ENCODE measurements at regions not wholly inside any gene's neighbourhood (a gene's known extent, or its start where the extent isn't known, plus 50 kb on each side); places are given as distances from the start of the nearest gene placed in this dataset.

DNA sequence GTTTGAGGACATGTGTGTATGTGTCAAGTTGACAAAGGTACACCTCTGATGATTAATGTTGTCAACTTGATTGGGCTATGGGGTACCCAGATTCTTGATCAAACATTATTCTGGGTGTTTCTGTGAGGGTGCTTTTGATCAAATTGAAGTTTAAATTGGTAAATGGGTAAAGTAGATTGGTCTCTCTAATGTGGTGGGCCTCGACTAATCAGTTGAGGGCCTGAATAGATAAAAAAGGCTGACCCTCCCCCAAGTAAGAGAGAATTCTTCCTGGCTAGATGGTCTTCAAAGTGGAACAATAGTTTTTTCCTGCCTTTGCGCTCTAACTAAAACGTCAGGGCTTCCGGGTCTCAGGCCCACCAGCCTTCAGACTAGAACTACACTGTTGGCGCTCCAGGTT is 309.9 kb upstream of the MGMT start:
- POLR2A ChIA-PET (ENCODE audit: unreplicated experiment): no interaction called here
- Histone ChIP-seq H3K36me3 (ENCODE audit: low read depth, low read length) (no peaks in the 10 kb centered on the region), H3K27ac (ENCODE audit: low read length) (no peak overlapping the region), H3K27me3 (ENCODE audit: low read length) (no peaks in the 10 kb centered on the region), H2AFZ (ENCODE audit: low read length) (no peak overlapping the region), H3K4me2 (ENCODE audit: low read length) (no peak overlapping the region), H3K4me1 (ENCODE audit: insufficient read depth, low read length) (no peaks in the 10 kb centered on the region), H4K20me1 (ENCODE audit: low read length) (no peaks in the 10 kb centered on the region), H3F3A (ENCODE audit: low read length, unreplicated experiment) (no peaks in the 10 kb centered on the region), H3K9me3 (ENCODE audit: low read length) (no peaks in the 10 kb centered on the region), H3K4me3 (ENCODE audit: low read length) (no peak overlapping the region), H3K9ac (ENCODE audit: low read length) (no peak overlapping the region), H3K79me2 (ENCODE audit: low read length) (no peaks in the 10 kb centered on the region), H3K9me2 (replicated peaks; ENCODE audit: low read length) (no peaks in the 10 kb centered on the region)
- CTCF ChIA-PET: no interaction called here
- no peak for ATAC-seq
- BruUV-seq (replicated peaks): no TSS peak
- TF ChIP-seq EZH2phosphoT487 (IDR thresholded peaks at IDR 0.05; ENCODE audit: borderline replicate concordance, low read length): no peak
- TF ChIP-seq, protein P1, sequence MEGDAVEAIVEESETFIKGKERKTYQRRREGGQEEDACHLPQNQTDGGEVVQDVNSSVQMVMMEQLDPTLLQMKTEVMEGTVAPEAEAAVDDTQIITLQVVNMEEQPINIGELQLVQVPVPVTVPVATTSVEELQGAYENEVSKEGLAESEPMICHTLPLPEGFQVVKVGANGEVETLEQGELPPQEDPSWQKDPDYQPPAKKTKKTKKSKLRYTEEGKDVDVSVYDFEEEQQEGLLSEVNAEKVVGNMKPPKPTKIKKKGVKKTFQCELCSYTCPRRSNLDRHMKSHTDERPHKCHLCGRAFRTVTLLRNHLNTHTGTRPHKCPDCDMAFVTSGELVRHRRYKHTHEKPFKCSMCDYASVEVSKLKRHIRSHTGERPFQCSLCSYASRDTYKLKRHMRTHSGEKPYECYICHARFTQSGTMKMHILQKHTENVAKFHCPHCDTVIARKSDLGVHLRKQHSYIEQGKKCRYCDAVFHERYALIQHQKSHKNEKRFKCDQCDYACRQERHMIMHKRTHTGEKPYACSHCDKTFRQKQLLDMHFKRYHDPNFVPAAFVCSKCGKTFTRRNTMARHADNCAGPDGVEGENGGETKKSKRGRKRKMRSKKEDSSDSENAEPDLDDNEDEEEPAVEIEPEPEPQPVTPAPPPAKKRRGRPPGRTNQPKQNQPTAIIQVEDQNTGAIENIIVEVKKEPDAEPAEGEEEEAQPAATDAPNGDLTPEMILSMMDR (conservative IDR thresholded peaks at IDR 0.05; ENCODE audit: low read depth, low read length): no peak
- TF ChIP-seq EZH2 (IDR thresholded peaks at IDR 0.05; ENCODE audit: low read length, unreplicated experiment): no peak
- no peak for DNase-seq
- intact Hi-C loops (cut with micrococcal nuclease): no loop called here

- Histone ChIP-seq H3K36me3 (ENCODE audit: low read depth, low read length) (no peaks in the 10 kb centered on the region), H3K9me3 (ENCODE audit: low read length) (no peaks in the 10 kb centered on the region), H3K79me2 (ENCODE audit: low read length) (no peaks in the 10 kb centered on the region), H3K4me2 (ENCODE audit: low read length) (no peak overlapping the region), H3F3A (ENCODE audit: low read length, unreplicated experiment) (no peaks in the 10 kb centered on the region), H3K27ac (ENCODE audit: low read length) (no peak overlapping the region), H3K4me3 (ENCODE audit: low read length) (no peak overlapping the region), H3K4me1 (ENCODE audit: insufficient read depth, low read length) (no peaks in the 10 kb centered on the region), H2AFZ (ENCODE audit: low read length) (no peak overlapping the region), H3K27me3 (ENCODE audit: low read length) (no peaks in the 10 kb centered on the region; the same call in 1 of the 2 replicates), H3K9me2 (replicated peaks; ENCODE audit: low read length) (no peaks in the 10 kb centered on the region), H4K20me1 (ENCODE audit: low read length) (no peaks in the 10 kb centered on the region), H3K9ac (ENCODE audit: low read length) (no peak overlapping the region)
- TF ChIP-seq EZH2 (IDR thresholded peaks at IDR 0.05; ENCODE audit: low read length, unreplicated experiment): no peak
- TF ChIP-seq EZH2phosphoT487 (IDR thresholded peaks at IDR 0.05; ENCODE audit: borderline replicate concordance, low read length): no peak
- TF ChIP-seq, protein P1 (conservative IDR thresholded peaks at IDR 0.05; ENCODE audit: low read depth, low read length): no peak
- ATAC-seq (no peak), DNase-seq (peak; percentile 12)
- POLR2A ChIA-PET (ENCODE audit: unreplicated experiment): no interaction called here
- intact Hi-C loops (cut with micrococcal nuclease): no loop called here
- no TSS peak for BruUV-seq (replicated peaks)
- CTCF ChIA-PET: no interaction called here
These were observed 305.9 kb upstream of the MGMT start for GRCh38 chr10:129161150-129161549.

GRCh38 chr10:129163531-129163930 is 303.5 kb upstream of the MGMT start:
- Histone ChIP-seq H3K4me1 (ENCODE audit: insufficient read depth, low read length) (no peaks in the 10 kb centered on the region), H3K9me2 (replicated peaks; ENCODE audit: low read length) (no peaks in the 10 kb centered on the region)

More at GRCh38 chr10:129163531-129163930, 303.5 kb upstream of the MGMT start:
- Histone ChIP-seq H3K9ac (ENCODE audit: low read length) (no peak overlapping the region), H3K27me3 (ENCODE audit: low read length) (no peaks in the 10 kb centered on the region; the same call in 1 of the 2 replicates), H3K36me3 (ENCODE audit: low read depth, low read length) (no peaks in the 10 kb centered on the region), H2AFZ (ENCODE audit: low read length) (no peak overlapping the region), H3K79me2 (ENCODE audit: low read length) (no peaks in the 10 kb centered on the region), H3K27ac (ENCODE audit: low read length) (no peak overlapping the region), H3F3A (ENCODE audit: low read length, unreplicated experiment) (no peaks in the 10 kb centered on the region), H3K9me3 (ENCODE audit: low read length) (no peaks in the 10 kb centered on the region), H4K20me1 (ENCODE audit: low read length) (no peaks in the 10 kb centered on the region), H3K4me3 (ENCODE audit: low read length) (no peak overlapping the region), H3K4me2 (ENCODE audit: low read length) (no peak overlapping the region)
- ChIA-PET POLR2A (ENCODE audit: unreplicated experiment) (no interaction called here), CTCF (no interaction called here)
- DNase-seq: no peak
- no peak for ATAC-seq
- intact Hi-C loops (cut with micrococcal nuclease): no loop called here
- TF ChIP-seq EZH2 (IDR thresholded peaks at IDR 0.05; ENCODE audit: low read length, unreplicated experiment) (no peak), EZH2phosphoT487 (IDR thresholded peaks at IDR 0.05; ENCODE audit: borderline replicate concordance, low read length) (no peak)
- TF ChIP-seq, protein P1 (conservative IDR thresholded peaks at IDR 0.05; ENCODE audit: low read depth, low read length): no peak
- BruUV-seq (replicated peaks): no TSS peak

Measured in PC-3 (cell line).